ENCODE measurements at regions not wholly inside any gene's neighbourhood (a gene's known extent, or its start where the extent isn't known, plus 50 kb on each side); places are given as distances from the start of the nearest gene placed in this dataset.

DNA sequence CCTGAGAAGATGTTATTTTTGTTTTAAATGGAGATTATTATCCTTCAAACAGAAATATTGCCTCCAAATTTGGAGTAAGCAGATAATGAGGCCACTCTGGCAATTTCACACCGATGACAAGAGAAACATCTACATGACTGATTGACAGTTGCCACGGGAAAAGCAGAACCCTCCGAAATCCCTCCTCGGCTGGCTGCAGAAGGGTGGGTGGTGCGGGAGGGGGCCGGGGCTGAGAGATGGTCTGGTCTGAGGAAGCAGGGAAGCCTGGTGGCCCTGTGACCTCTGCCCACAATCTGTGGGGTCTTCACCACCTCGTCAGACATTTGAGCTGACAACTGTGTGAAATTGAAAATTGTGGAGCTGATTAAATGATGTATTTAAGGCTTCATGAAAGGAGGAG lies 503.2 kb downstream of the MN1 start:
- DNase-seq (ENCODE audit: low read depth in 4 of 4, low spot score in 1 of 4) = no peak

GRCh38 chr22:27298742-27299141 lies 502.8 kb downstream of the MN1 start:
- no peak for DNase-seq (ENCODE audit: low read depth in 4 of 4, low spot score in 1 of 4)

- DNase-seq (ENCODE audit: low read depth in 4 of 4, low spot score in 1 of 4) = no peak
Measured at GRCh38 chr22:27299181-27300085, 502.1 kb downstream of the MN1 start.

- DNase-seq (ENCODE audit: low read depth in 4 of 4, low spot score in 1 of 4) = no peak
Measured at GRCh38 chr22:27300536-27301285, 500.8 kb downstream of the MN1 start.

DNA sequence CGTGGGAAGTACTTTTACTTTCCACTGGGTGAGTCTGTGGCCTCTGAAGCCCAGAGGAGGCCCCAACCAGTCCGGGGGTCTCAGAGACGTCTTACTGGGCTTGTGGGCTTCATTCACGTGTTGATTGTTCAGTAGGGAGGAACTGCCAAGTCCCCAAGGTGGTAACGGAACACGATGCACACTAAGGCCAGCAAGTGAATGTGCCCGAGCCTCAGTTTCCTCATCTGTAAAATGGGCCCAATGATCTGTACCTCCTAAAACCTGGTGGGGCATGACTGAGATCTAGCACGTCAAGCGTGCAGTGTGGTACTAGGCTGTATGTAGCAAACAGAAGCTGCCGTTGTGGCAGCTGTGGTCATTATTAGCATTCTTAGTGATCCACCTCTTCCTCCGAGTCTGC lies 499.1 kb downstream of the MN1 start:
- no peak for DNase-seq (ENCODE audit: low read depth in 4 of 4, low spot score in 1 of 4)

- DNase-seq (ENCODE audit: low read depth in 4 of 4, low spot score in 1 of 4) = no peak
Measured at GRCh38 chr22:27303718-27304117, 497.8 kb downstream of the MN1 start.

GRCh38 chr22:27306771-27307170 lies 494.8 kb downstream of the MN1 start:
- no peak for DNase-seq (ENCODE audit: low read depth in 4 of 4, low spot score in 1 of 4)

- no peak for DNase-seq (ENCODE audit: low read depth in 4 of 4, low spot score in 1 of 4)
Measured at GRCh38 chr22:27307545-27308247, 493.9 kb downstream of the MN1 start.

DNA sequence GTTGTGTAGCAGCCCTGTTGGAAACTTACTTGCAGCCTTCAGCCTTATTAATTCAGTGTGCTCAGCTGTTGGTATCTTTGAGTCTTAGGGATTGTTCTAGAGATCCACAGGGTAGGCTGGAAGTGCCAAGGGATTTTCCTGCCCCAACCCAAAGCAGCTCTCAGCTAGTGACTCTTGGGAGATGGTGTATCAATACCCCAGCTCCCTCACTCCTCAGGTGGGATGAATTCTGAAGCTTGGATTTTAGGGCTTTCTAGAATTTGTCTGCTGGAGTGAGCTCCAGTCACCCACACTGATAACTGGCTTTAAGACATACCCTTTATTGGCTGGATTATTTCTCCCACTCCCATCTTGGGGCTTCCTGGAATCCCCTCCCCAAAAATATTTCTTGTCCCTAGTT lies 493.0 kb downstream of the MN1 start:
- no peak for DNase-seq (ENCODE audit: low read depth in 4 of 4, low spot score in 1 of 4)

GRCh38 chr22:27309697-27310096 lies 491.9 kb downstream of the MN1 start:
- DNase-seq (ENCODE audit: low read depth in 4 of 4, low spot score in 1 of 4) = no peak

GRCh38 chr22:27310966-27311697 lies 490.4 kb downstream of the MN1 start:
- DNase-seq (ENCODE audit: low read depth in 4 of 4, low spot score in 1 of 4) = no peak

DNA sequence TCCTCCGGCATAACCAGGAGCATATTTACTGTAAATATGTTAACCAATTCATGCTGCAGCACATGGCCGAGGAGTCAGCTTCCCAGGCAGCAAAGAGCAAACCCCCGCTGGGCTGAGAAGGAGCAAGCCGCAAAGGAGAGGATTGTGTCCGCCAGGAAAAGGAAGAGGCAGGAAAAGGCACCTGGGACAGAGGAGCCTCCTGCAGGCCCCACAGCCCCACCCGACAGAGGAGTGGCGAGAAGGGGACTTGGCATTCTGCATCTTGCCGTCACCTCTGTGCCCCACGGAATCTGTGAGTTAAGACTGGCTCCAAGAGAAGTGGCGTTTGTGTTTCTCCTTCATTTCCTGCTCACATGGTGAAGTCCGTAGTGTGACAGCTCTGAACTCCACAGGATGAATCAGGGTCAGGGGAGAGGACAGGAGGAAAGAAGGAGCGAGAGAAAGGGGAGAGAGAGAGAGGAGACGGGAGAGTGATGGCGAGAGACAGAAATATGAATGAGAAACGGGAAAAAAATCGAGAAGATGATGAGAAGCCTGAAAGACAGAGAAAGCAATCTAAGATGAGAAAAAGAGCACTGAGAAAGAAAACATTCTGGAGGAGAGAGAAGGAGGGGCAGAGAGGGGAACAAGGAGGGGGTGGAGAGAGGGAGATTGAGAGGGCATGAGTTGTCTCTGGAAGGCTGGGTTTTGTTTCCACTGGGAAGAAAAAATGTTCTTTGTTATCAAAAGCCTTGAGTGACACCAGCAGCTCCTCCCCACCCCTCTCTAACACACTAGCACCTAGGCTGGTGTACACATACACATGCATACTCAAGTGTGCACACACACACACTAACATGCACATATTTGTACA lies 489.6 kb downstream of the MN1 start:
- no peak for DNase-seq (ENCODE audit: low read depth in 4 of 4, low spot score in 1 of 4)

DNA sequence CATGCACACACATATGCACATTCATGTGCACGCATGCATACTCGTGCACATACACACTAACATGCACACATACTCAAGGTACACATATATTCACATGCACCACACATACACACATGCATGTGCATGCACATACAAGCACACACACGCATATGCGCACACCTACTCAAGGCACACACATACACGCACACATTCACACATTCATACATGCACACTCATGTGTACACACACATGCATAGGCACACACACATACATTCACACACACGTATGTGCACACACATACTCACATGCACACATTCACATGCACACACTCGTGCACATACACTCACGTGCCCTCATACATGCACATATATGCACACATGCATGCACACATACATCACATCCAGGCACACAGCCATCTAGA lies 489.0 kb downstream of the MN1 start:
- no peak for DNase-seq (ENCODE audit: low read depth in 4 of 4, low spot score in 1 of 4)

GRCh38 chr22:27312966-27313855 lies 488.3 kb downstream of the MN1 start:
- DNase-seq (ENCODE audit: low read depth in 4 of 4, low spot score in 1 of 4) = no peak

GRCh38 chr22:27314276-27314807 lies 487.2 kb downstream of the MN1 start:
- no peak for DNase-seq (ENCODE audit: low read depth in 4 of 4, low spot score in 1 of 4)

GRCh38 chr22:27315833-27316232 lies 485.7 kb downstream of the MN1 start:
- DNase-seq (ENCODE audit: low read depth in 4 of 4, low spot score in 1 of 4) = no peak

DNA sequence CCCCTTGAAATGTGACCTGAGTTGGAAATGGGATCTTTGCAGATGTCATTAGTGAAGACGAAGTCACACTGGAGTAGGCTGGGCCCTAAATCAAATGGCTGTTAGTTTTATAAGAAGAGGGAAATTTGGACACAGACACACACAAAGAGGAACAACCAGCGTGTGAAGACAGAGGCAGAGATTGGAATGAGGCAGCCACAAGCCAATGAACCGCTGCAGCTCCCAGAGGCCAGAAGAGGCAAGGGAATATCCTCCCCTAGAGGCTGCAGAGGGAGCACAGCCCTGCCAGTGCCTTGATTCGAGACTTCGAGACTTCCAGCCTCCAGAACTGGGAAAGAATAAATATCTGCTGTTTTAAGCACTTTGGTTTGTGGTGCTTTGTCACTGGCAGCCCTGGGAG lies 484.5 kb downstream of the MN1 start:
- DNase-seq (ENCODE audit: low read depth in 4 of 4, low spot score in 1 of 4) = no peak

- no peak for DNase-seq (ENCODE audit: low read depth in 4 of 4, low spot score in 1 of 4)
Measured at GRCh38 chr22:27317971-27318428, 483.6 kb downstream of the MN1 start.

DNA sequence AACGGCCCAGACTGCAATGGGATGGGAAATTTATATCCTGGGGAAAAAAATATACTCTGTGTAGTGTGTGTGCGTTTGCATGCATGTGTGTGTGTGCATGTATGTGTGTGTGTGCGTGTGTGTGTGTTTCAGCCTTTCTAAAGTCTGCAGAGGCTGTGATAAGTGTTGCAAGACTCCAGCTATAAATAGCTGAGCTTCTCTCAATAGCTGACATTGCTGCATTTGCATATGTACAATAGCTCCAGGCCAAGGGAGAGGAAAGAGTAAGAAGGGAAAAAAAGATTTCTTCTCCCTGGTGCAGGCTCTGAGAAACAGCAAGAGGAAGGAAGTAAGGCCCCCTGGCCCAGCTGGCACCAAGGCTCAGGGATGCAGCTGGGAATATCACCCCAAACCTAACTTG lies 483.0 kb downstream of the MN1 start:
- no peak for DNase-seq (ENCODE audit: low read depth in 4 of 4, low spot score in 1 of 4)

Measured in stimulated activated CD4-positive, alpha-beta T cell treated with anti-CD3 and anti-CD28 coated beads, Interleukin-1b, Interleukin-23, amount 100 ng/mL, for 24 hours (primary cell).